CD4-positive, alpha-beta T cell treated with Interleukin-17A for 1 hour (primary cell): ENCODE measurements at regions not wholly inside any gene's neighbourhood (a gene's known extent, or its start where the extent isn't known, plus 50 kb on each side); places are given as distances from the start of the nearest gene placed in this dataset.

Source experiments
- DNase-seq: peaks from one replicate; pipeline ENCODE4 v3.0.0-alpha.2; 2020

DNA sequence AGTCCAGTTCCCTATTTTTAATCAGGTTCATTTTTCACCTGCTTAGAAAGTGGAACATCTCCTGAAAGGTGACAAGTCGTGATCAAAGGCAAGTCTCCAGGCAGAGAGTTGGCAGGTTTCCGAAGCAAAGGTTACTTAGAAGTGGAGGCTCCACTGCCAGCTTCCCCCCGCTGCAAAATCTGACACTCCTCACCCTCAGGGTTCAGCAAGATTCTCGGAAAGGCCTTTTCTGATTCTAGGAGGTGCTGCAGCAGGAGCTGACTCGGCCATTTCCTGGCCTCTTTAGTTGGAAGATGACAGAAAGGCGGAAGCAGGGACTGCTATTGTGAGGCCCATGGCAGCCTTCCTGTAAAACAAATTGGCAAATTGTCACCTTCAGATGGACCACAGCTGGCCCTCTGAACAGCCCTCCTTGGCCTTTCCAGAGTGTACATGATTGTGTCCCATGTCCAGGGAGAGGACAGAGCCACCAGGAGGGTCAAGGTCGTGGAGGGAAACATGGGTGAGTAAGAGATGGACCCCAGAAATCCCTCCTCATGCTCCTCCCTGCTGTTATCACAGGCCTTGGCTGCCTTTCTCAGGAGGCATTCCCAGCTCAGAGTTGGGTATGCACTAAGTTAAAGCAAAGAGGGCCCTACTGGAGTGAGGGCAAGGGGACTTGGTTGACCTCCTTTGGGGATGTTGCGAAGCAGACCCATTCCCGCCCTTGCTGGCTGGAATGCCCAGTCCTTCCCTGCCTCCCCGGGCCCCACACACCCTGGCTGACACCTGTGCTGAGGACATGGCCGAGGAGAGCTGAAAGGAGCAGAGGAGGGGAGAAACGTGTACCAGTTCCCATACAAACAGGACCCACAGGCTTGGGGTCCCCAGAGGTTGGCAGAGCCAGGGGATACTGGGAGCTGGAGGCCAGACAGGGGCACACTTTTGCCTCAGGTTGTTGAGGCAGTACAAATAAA lies 115.5 kb upstream of the IRF2BP2 start:
- peak; percentile 66 for DNase-seq

DNA sequence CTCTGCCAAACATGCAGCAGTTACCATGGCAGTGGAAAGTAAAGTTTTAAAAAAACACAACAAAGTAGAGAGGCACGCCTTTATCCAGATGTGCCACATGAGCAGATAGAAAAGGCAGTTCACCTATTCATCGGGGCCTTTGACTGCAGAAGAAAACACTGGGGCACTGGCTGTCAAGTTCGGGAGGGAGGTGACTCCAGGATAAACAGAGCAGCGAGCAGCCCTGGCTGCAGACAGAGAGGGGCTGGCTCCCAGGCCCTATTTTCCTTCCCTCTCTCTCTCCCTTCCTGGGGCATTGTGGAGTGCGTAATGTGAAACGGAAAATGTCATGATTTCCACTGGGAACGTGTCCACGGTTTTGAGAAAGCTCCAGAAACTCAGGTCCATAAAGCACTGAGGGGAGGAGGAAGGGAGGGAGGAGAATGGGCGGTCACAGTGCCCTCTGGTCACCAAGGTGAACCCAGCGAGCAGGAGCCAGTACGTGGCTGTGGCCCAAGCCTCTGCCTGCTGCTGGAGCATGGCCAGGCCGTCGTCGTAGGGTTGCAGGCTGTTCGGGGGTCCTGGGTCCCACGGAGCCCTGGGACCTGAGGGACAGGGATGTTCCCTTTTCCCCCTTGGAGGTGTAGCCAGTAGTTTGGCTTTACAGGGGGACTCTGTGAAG lies 114.7 kb upstream of the IRF2BP2 start:
- DNase-seq = no peak

GRCh38 chr1:234722904-234723720 lies 113.1 kb upstream of the IRF2BP2 start:
- no peak for DNase-seq

- DNase-seq = no peak
Measured at GRCh38 chr1:234722270-234722704, 112.3 kb upstream of the IRF2BP2 start.

DNA sequence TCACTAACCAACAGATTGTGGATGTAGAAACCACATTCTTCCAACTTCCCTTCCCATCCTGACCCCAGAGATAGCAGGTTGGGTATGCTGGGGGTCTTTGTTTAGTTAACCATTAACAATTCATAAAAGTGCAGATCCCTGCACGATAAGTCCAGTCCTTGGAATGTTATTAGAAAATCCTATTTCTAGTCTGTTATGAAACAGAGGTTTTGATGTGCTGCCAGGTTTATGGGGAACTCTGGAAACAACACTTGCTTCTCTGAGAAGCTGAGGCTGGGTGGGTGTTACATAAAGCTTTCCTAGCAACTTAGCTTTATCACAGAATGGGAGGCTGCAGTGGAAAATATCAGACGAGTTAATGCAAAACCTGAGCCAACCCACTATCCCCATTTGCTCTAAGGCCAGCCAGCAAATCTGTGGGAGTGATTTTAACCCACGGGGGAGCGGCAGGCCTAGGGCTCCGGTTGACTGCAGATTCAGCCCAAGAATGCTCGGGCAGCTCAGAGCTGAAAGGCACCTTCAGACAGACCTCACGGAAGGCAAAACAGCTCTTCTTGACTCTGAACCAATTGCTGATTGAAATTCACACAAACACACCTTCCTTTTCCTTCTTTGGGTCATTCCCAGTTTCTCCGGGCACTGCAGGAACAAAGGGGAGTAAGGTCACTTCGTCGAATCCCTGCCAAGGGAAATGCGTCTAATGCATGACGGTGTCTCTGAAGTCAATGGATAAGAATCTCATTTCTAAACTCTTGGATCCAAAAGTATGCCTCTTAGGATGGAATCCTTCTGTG lies 111.7 kb upstream of the IRF2BP2 start:
- DNase-seq = no peak

GRCh38 chr1:234720709-234721441 lies 110.9 kb upstream of the IRF2BP2 start:
- no peak for DNase-seq

- DNase-seq = no peak
Measured at GRCh38 chr1:234719454-234720251, 109.7 kb upstream of the IRF2BP2 start.

GRCh38 chr1:234718496-234719453 lies 108.8 kb upstream of the IRF2BP2 start:
- no peak for DNase-seq

DNA sequence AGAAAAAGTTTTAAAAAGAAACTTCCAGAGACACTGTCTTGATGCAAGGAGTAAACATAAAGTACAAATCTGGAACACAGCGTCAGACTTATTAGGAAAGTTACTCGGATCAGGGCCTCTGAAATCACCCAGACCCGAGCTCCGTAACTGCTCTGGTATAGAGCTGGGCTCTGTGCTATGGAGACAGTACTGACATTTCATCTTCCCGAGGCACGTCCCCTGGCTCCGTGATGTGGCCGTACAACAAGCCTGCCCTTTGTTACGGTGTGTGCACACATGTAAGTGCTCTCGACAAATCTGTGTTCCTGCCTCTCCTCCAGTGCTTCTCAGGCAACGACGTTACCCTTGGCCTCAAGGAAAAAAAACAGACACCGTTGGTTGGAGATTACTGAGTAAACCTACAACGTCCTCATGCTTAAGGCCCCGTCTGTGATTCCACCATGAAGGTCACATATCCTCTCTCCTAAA lies 107.0 kb upstream of the IRF2BP2 start:
- DNase-seq = no peak

DNA sequence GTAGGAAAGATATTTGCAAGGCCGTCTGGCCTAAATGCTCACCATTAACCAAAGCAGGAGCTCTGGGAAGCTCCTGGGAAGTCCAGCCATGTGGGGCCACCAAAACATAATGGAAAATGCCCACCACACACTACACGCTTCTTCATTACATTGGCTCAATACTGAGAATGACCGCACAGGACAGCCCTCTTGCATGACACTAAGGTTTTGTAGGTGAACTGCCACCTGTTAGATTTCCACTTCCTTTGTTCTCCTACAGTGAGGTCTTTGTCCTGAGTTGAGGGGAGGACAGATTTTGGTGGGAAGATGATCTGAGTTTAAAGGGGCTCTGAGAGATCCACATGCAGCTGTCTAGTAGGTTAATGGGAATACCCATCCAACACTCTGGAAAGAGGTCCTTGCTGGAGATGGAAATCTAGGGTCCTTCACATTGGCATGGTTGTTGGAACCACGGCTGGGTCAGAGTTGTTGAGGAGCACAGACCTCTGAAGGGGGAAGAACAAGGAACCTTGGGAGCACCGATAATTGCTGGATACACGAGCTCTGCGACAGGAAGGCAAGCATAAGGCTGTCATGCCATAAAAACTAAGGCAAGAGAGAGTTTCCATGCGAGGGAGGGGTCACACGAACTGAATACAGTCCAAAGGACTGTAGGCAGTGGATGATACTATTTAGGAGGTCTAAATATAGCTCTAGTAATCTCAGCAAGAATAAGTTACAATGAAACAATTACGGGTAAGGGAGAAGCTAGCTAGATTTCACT lies 105.5 kb upstream of the IRF2BP2 start:
- no peak for DNase-seq

- DNase-seq = no peak
Measured at GRCh38 chr1:234713859-234714258, 103.9 kb upstream of the IRF2BP2 start.

DNA sequence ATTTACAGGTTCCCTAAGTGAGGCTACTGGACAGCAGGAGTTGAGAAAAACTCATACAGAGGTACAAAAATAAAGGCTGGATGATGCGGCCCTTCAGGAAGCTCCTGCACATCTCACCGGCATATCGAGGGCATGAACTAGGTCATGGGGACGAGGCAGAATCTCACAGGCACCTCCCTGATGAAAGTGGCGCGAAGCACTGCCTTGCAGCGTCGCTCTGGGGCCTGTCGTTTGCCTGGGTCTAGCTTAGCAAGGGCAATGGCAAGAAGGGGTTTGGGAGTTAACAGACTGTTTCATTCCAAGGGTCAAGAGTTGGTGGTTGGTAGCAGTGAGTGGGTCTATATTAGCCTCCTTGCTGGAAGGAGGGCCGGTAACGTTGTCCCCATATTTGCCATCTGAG lies 103.5 kb upstream of the IRF2BP2 start:
- DNase-seq = no peak

DNA sequence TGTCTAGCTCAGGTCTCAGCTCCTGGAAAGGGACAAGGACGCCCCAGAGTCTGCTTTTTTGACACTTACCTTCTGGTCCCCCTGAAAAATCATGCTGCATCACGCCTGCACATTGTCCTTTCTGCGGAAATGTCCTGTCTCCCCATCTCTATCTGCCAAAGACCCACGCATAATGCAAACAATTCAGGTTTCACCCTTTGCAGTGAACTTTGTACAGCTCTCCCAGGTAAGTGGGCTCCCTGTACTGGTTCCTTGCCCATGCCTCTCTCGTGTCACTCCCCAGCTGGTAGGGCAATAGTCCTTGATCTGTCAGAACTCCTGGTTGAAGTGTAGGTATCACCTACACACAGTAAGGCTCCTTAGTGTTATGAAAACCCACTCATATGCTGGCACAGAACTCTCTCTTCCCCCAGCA lies 102.9 kb upstream of the IRF2BP2 start:
- DNase-seq = no peak

- no peak for DNase-seq
Measured at GRCh38 chr1:234710936-234711724, 101.2 kb upstream of the IRF2BP2 start.

DNA sequence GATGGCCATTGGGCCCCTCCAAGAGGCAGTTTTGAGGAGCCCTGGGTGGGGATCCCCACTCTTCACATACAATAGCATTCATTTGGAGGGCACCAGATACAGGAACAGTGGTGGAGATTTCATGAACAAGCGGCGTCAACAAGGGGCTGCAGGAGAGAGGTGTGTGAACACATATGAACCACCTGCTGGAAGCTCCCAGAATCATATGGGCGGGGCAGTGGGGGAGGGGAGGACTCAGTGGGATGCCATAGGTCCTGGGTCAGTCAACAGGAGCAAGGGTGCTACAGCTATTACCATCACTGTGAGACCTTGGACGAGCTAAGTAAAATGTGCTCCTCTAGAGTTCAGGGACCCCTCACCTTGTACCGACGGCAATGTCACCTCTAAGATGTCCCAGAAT lies 100.4 kb upstream of the IRF2BP2 start:
- no peak for DNase-seq

GRCh38 chr1:234709473-234710228 lies 99.7 kb upstream of the IRF2BP2 start:
- DNase-seq = no peak
